Esophagus squamous epithelium (tissue), 4 donors: ENCODE measurements at regions not wholly inside any gene's neighbourhood (a gene's known extent, or its start where the extent isn't known, plus 50 kb on each side); places are given as distances from the start of the nearest gene placed in this dataset.

Experiments
- CTCF ChIP-seq, 6 experiments: fragments of 450-650 bp in 4 of 6; fragments of 200-600 bp in 2 of 6; sonication (generic) in 2 of 6; IDR thresholded peaks; one replicate each; pipeline ENCODE4 v1.5.1; 2016 to 2019; ENCODE audit warnings: antibody characterized with exemption in 6 of 6, mild to moderate bottlenecking in 4 of 6, moderate library complexity in 4 of 6
- POLR2A ChIP-seq, 4 donors: fragments of 450-650 bp; IDR thresholded peaks; one replicate each; pipeline ENCODE4 v1.6.1; 2017; ENCODE audit warnings: antibody characterized with exemption in 4 of 4, mild to moderate bottlenecking in 4 of 4, moderate library complexity in 3 of 4

DNA sequence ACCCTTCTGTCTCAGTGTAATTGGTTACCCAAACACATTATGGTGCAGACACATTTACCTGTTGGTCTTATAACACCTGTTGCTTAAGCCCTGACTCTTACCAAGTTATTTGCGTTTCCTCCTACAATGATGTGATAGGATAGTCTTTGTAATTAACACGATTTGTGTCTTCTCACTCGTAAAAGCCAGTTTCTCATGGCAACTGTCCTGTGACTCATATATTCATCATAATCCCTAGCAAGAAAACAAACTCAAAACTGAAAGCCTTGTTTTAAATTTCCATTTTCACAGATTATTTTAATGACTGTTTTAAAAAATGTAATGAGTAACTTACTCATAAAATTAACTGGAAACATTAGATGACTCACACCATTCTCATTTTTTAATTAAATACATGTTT, 495.2 kb downstream of the NLGN4X start:
- TF ChIP-seq CTCF (IDR thresholded peaks at IDR 0.05) (no peak), POLR2A (IDR thresholded peaks at IDR 0.05) (no peak)
